Dendritic cell treated with granulocyte-macrophage colony-stimulating factor and Interleukin-4, amounts not matched to agents 40 ng/mL and 50 ng/mL, for 4 days (primary cell): ENCODE measurements at regions not wholly inside any gene's neighbourhood (a gene's known extent, or its start where the extent isn't known, plus 50 kb on each side); places are given as distances from the start of the nearest gene placed in this dataset.

ENCODE experiments used
- H3K27ac Mint-ChIP-seq: one replicate; pipeline ENCODE4 v1.8.0; 2022; ENCODE audit warnings: mild to moderate bottlenecking, mixed read lengths
- H3K27me3 Mint-ChIP-seq: one replicate; pipeline ENCODE4 v1.8.0; 2022; ENCODE audit warnings: mild to moderate bottlenecking, mixed read lengths
- H3K36me3 Mint-ChIP-seq: one replicate; pipeline ENCODE4 v1.8.0; 2022; ENCODE audit warnings: low read depth, mixed read lengths
- H3K4me1 Mint-ChIP-seq: one replicate; pipeline ENCODE4 v1.8.0; 2022; ENCODE audit warnings: low read depth, mixed read lengths
- H3K4me3 Mint-ChIP-seq: one replicate; pipeline ENCODE4 v1.8.0; 2022; ENCODE audit warnings: mild to moderate bottlenecking, moderate library complexity, mixed read lengths
- H3K9me3 Mint-ChIP-seq: one replicate; pipeline ENCODE4 v1.8.0; 2022; ENCODE audit warnings: mixed read lengths
- intact Hi-C: fragments of 100-400 bp; cut with micrococcal nuclease; formaldehyde crosslinking; loops from one replicate; pipeline ENCODE4 v1.15.0; 2022

- Mint-ChIP-seq H3K9me3 (peaks cover 9% of the 10 kb centered on the region), H3K4me3 (no peak overlapping the region), H3K27ac (no peak overlapping the region), H3K36me3 (no peaks in the 10 kb centered on the region), H3K27me3 (no peaks in the 10 kb centered on the region), H3K4me1 (no peaks in the 10 kb centered on the region)
- intact Hi-C loops, result no loop called here
Observed at GRCh38 chr1:99595441-99595840, 50.5 kb upstream of the PALMD start.
